NT2/D1 (cell line): ENCODE measurements at regions not wholly inside any gene's neighbourhood (a gene's known extent, or its start where the extent isn't known, plus 50 kb on each side); places are given as distances from the start of the nearest gene placed in this dataset.

Experiments
- SUZ12 ChIP-seq: IDR thresholded peaks from 2 replicates; pipeline ENCODE4 v1.6.1; 2011; ENCODE audit not compliant: insufficient read length, insufficient read depth; ENCODE audit errors: extremely low read depth
- YY1 ChIP-seq: IDR thresholded peaks from 2 replicates; pipeline ENCODE4 v1.6.1; 2011; ENCODE audit not compliant: insufficient read length, insufficient read depth
- ZNF274 ChIP-seq: IDR thresholded peaks from 2 replicates; pipeline ENCODE4 v1.6.1; 2011; ENCODE audit warnings: mild to moderate bottlenecking, low read depth, low read length

GRCh38 chr9:87282538-87282937 is 215.1 kb upstream of the DAPK1 start:
- TF ChIP-seq SUZ12 (no peak), YY1 (no peak), ZNF274 (no peak)
